ENCODE measurements at regions not wholly inside any gene's neighbourhood (a gene's known extent, or its start where the extent isn't known, plus 50 kb on each side); places are given as distances from the start of the nearest gene placed in this dataset.

DNA sequence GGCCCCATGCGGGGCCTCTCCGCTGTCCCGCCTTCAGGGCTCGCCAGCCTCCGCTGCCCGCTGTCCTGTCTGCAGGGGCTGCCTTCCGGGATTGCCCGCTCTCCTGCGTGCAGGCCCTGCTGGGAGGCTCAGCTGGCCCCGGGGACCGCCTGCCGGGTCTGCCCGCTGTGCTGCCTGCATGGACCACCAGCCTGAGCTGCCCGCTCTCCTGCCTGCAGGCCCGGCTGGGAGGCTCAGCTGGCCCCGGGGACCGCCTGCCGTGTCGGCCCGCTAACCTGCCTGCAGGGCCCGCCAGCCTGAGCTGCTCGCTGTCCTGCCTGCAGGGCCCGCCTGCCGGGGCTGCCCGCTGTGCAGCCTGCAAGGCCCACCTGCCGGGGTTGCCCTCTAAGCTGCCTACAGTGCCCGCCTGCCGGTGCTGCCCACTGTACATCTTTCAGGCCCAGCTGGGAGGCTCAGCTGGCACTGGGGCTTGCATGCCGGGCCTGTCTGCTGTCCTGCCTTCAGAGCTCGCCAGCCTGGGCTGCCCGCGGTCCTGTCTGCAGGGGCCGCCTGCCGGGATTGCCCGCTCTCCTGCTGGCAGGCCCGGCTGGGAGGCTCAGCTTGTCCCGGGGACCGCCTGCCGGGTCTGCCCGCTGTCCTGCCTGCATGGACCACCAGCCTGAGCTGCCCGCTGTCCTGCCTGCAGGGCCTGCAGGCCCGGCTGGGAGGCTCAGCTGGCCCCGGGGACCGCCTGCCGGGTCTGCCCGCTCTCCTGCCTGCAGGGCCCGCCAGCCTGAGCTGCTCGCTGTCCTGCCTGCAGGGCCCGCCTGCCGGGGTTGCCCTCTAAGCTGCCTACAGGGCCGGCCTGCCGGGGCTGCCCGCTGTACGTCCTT lies 165.1 kb downstream of the GLRX3 start:
- Histone ChIP-seq H3K4me2 (ENCODE audit: low read length) (no peak overlapping the region), H3K9me3 (ENCODE audit: low read length) (peaks cover 10% of the 10 kb centered on the region; the same call in 1 of the 2 replicates), H3K9me2 (ENCODE audit: low read depth, low read length) (no peaks in the 10 kb centered on the region), H3K27ac (ENCODE audit: low read depth, low read length, poor library complexity, severe bottlenecking) (no peak overlapping the region), H3K4me3 (ENCODE audit: low read depth, low read length, poor library complexity, severe bottlenecking) (no peak overlapping the region), H4K20me1 (ENCODE audit: insufficient read depth, low read length) (no peaks in the 10 kb centered on the region), H3K27me3 (ENCODE audit: insufficient read depth, low read length) (no peaks in the 10 kb centered on the region), H3K9ac (ENCODE audit: low read length) (no peak overlapping the region), H2AFZ (ENCODE audit: low read length) (no peak overlapping the region), H3K79me2 (ENCODE audit: insufficient read depth, low read length) (no peaks in the 10 kb centered on the region), H3K36me3 (ENCODE audit: insufficient read depth, low read length) (no peaks in the 10 kb centered on the region), H3F3A (ENCODE audit: insufficient read depth, low read length) (no peaks in the 10 kb centered on the region), H3K4me1 (ENCODE audit: insufficient read depth, low read length, severe bottlenecking) (no peaks in the 10 kb centered on the region)
- TF ChIP-seq EZH2 (IDR thresholded peaks at IDR 0.05; ENCODE audit: borderline replicate concordance, low read length), result no peak
- TF ChIP-seq, protein P1, sequence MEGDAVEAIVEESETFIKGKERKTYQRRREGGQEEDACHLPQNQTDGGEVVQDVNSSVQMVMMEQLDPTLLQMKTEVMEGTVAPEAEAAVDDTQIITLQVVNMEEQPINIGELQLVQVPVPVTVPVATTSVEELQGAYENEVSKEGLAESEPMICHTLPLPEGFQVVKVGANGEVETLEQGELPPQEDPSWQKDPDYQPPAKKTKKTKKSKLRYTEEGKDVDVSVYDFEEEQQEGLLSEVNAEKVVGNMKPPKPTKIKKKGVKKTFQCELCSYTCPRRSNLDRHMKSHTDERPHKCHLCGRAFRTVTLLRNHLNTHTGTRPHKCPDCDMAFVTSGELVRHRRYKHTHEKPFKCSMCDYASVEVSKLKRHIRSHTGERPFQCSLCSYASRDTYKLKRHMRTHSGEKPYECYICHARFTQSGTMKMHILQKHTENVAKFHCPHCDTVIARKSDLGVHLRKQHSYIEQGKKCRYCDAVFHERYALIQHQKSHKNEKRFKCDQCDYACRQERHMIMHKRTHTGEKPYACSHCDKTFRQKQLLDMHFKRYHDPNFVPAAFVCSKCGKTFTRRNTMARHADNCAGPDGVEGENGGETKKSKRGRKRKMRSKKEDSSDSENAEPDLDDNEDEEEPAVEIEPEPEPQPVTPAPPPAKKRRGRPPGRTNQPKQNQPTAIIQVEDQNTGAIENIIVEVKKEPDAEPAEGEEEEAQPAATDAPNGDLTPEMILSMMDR (IDR thresholded peaks at IDR 0.05; ENCODE audit: low read length), result no peak

DNA sequence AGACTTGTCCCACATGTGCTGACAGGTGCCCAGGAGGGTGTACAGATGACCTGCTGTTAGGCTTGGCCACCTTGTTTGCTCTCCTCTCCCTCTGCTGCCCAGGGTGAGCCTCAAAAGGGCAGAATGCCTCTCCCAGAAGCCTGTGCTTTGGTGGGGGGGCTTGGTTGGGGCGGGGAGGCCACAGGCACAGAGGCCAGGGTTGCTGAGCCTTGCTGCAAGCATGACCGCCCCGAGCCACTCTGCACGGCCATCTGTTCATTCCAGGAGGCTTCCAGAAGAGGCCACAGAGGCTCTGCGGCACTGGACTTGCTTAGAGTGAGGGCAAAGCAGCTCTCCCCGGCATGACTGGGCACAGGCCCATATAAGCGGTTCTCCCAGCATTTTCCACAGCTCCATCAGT lies 190.8 kb downstream of the GLRX3 start:
- TF ChIP-seq EZH2 (IDR thresholded peaks at IDR 0.05; ENCODE audit: borderline replicate concordance, low read length), result no peak
- TF ChIP-seq, protein P1 (IDR thresholded peaks at IDR 0.05; ENCODE audit: low read length), result no peak
- no peak overlapping the region for H3K27ac ChIP-seq (ENCODE audit: low read depth, low read length, poor library complexity, severe bottlenecking)
- no peaks in the 10 kb centered on the region for H3K36me3 ChIP-seq (ENCODE audit: insufficient read depth, low read length)

DNA sequence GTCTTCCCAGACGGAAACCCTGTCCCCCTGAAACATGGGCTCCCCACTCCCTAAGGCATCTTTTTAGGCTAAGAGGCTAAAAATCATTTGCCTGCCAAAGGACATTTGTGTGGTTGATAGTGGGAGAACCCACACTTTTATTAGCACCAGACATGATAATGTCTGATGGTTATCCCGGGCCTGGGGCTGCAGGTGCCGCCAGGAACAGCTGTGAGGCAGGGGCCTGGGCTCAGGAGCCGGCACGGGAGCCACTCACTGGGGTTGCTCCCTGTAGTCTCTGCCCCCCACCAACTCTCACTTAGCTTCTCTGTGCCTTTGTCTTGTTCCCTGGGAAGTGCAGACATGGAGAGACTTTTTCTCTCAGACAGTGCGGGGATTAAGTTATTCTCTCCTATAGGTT lies 193.6 kb downstream of the GLRX3 start:
- H3K9me3 ChIP-seq (ENCODE audit: low read length), result no peaks in the 10 kb centered on the region
- no peaks in the 10 kb centered on the region for H3F3A ChIP-seq (ENCODE audit: insufficient read depth, low read length)
- no peak overlapping the region for H3K27ac ChIP-seq (ENCODE audit: low read depth, low read length, poor library complexity, severe bottlenecking)
- H3K9ac ChIP-seq (ENCODE audit: low read length), result no peak overlapping the region
- H3K4me3 ChIP-seq (ENCODE audit: low read depth, low read length, poor library complexity, severe bottlenecking), result no peak overlapping the region
- H3K36me3 ChIP-seq (ENCODE audit: insufficient read depth, low read length), result no peaks in the 10 kb centered on the region
- no peak overlapping the region for H3K4me2 ChIP-seq (ENCODE audit: low read length)
- no peaks in the 10 kb centered on the region for H4K20me1 ChIP-seq (ENCODE audit: insufficient read depth, low read length)
- no peaks in the 10 kb centered on the region for H3K79me2 ChIP-seq (ENCODE audit: insufficient read depth, low read length)
- H3K9me2 ChIP-seq (ENCODE audit: low read depth, low read length), result no peaks in the 10 kb centered on the region
- H3K27me3 ChIP-seq (ENCODE audit: insufficient read depth, low read length), result no peaks in the 10 kb centered on the region
- H3K4me1 ChIP-seq (ENCODE audit: insufficient read depth, low read length, severe bottlenecking), result no peaks in the 10 kb centered on the region
- no peak overlapping the region for H2AFZ ChIP-seq (ENCODE audit: low read length)
- no peak for TF ChIP-seq EZH2 (IDR thresholded peaks at IDR 0.05; ENCODE audit: borderline replicate concordance, low read length)
- TF ChIP-seq, protein P1 (IDR thresholded peaks at IDR 0.05; ENCODE audit: low read length), result no peak

More for the DNA sequence above, 190.8 kb downstream of the GLRX3 start:
- Histone ChIP-seq H2AFZ (ENCODE audit: low read length) (no peak overlapping the region), H3K27me3 (ENCODE audit: insufficient read depth, low read length) (no peaks in the 10 kb centered on the region), H3K4me3 (ENCODE audit: low read depth, low read length, poor library complexity, severe bottlenecking) (no peak overlapping the region), H3K9me3 (ENCODE audit: low read length) (no peaks in the 10 kb centered on the region), H3K4me2 (ENCODE audit: low read length) (no peak overlapping the region), H3K4me1 (ENCODE audit: insufficient read depth, low read length, severe bottlenecking) (no peaks in the 10 kb centered on the region), H3K79me2 (ENCODE audit: insufficient read depth, low read length) (no peaks in the 10 kb centered on the region), H3F3A (ENCODE audit: insufficient read depth, low read length) (no peaks in the 10 kb centered on the region), H3K9me2 (ENCODE audit: low read depth, low read length) (no peaks in the 10 kb centered on the region), H4K20me1 (ENCODE audit: insufficient read depth, low read length) (no peaks in the 10 kb centered on the region), H3K9ac (ENCODE audit: low read length) (no peak overlapping the region)
